Activated CD4-positive, alpha-beta T cell treated with anti-CD3 and anti-CD28 coated beads, Interleukin-2, amount 50 U/mL, for 1 hour (primary cell): ENCODE measurements at regions not wholly inside any gene's neighbourhood (a gene's known extent, or its start where the extent isn't known, plus 50 kb on each side); places are given as distances from the start of the nearest gene placed in this dataset.
"Not testable (repeated sequence)": the region's sequence is repeated elsewhere in the genome, so short reads cannot be mapped to it uniquely, and the experiment has no call there.

ENCODE experiments used
- DNase-seq: peaks from one replicate; pipeline ENCODE4 v3.0.0-alpha.2; 2020

- no peak for DNase-seq
Observed at GRCh38 chr2:82256983-82257632, 1952.6 kb upstream of the LRRTM1 start.

DNA sequence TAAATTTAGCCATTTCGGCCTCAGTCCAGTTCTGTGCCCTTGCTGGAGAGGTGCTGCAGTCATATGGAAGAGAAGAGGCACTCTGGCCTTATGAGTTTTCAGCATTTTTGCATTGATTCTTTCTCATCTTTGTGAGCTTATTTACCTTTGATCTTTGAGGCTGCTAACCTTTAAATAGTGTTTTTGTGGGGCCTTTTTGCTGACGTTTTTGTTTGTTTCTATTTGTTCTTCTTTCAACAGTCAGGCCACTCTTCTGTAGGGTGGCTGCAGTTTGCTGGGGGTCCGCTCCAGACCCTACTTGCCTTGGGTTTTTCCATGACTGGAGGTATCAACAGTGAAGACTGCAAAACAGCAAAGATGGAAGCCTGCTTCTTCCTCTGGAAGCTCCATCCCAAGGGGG, 1951.7 kb upstream of the LRRTM1 start:
- DNase-seq, result no peak

- no peak for DNase-seq
Observed at GRCh38 chr2:82254728-82255127, 1950.2 kb upstream of the LRRTM1 start.

- no peak for DNase-seq
Observed at GRCh38 chr2:82246220-82246775, 1941.7 kb upstream of the LRRTM1 start.

DNA sequence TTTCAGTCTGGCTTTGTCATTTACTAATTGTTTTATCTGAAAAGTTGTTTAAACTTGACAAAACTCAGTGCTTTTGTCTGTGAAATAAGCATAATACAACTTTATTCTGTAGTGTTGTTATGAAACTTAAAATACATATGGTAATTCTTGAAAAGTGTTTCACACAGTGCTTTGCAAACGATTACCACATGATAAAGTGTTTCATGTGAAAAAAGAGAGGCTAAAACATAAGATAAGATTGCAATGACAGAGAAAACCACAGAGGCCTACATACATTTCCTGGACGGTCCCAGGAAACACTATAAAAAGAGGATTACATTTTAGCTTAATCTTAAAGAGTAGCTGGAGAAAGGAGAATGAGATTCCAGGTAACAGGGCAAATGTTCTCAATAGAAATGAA, 1934.6 kb upstream of the LRRTM1 start:
- DNase-seq, result no peak

GRCh38 chr2:82237994-82238662, 1933.6 kb upstream of the LRRTM1 start:
- no peak for DNase-seq

DNA sequence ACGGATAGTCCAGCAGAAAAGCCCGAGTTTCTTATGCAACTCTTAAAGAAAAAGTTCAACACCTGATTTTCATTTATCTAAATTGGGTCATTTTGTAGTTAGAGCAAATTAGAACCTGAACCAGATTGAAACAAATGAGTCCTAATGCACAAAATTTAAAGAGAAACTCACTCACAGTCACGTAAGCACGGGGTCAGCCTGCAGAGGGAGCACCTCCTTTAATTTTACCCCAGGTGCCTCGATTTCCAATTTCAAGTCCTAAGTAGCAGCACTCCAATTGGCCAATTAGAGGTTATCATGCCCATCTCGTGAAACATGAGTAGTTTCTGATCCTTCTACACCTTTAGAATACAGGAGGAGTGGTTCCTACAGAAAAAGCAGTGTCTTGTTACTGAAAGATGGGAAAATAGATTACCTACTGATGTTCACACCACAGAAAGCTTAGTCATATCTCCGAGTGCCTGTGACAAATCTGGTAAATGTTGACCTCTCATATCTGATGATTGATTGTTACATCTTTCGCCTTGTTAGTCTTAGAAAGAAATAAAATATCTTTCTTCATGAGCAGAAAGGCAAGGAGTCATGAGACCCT, 1929.8 kb upstream of the LRRTM1 start:
- DNase-seq, result no peak

DNA sequence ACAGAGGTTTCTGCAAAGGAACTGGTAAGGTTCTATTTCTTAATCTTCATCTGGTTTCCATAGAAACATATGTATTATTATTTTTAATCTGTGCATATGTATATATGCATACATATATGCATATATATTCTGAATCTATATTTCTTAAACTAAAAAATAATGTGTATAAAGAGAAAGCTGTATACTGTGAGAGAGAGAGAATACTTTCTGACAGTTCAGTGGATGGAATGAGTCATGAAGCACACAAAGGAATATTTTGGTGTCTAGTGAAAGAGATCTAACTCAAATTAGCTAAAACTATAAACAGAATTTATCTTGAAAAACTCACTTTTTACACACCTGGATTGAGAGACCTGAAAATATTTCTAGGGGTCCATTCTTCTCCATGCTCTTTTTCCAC, 1929.3 kb upstream of the LRRTM1 start:
- DNase-seq, result no peak

GRCh38 chr2:82230406-82230805, 1925.9 kb upstream of the LRRTM1 start:
- DNase-seq, result no peak

DNA sequence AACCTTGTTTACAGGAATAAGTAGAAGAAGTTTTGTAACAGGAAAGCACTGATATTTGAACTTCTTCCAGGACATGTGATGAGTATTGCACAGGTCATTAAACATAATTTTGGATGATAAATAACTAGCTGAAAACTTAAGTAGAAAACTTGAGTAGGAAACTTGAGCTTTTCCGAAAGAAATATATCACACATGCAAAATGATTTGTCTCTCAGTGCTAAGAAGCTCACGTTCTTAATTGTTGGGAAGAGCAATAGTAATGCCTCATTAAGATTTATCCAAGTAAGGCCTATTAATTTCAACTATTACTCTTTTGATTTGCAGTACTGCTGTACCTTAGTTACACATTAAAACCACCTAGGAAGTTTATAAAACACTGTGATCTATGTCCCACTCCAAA, 1921.9 kb upstream of the LRRTM1 start:
- DNase-seq, result no peak

GRCh38 chr2:82224301-82224940, 1919.9 kb upstream of the LRRTM1 start:
- DNase-seq, result no peak

GRCh38 chr2:82215212-82215611, 1910.7 kb upstream of the LRRTM1 start:
- no peak for DNase-seq

DNA sequence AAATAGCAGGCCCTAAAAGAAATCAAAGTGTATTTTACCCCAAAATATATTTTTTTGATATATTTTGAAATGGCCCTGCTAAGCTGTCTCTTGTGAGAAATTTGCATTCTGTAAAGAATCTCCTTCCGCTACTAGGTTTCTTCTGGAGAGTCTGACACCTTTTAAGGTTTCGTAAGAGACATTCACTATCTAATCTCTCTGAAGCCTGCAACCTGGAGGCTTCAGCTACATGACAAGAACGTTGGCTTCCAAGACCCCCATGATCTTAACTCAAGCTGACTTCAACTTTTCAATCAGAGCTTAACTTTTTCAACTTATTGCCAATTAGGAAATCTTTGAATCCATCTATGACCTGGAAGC, 1894.9 kb upstream of the LRRTM1 start:
- DNase-seq, result no peak

- no peak for DNase-seq
Observed at GRCh38 chr2:82198809-82199492, 1894.4 kb upstream of the LRRTM1 start.

DNA sequence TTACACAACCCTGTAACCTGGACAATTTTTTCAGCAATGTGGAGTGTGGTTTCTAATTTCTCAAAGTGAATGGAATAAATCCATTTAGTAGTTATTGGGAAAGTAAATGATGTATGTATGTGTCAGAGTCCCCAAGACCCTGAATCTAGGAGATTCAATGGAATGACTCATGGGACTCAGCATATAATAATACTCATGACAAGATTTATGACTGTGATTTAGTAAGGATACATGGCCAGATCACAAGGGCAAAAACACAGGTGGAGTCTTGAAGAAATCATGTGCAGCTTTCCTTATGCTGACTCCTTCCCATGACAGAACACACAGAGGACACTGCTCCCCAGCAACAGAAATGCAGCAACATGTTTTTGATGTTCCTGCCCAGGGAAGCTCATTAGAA, 1877.7 kb upstream of the LRRTM1 start:
- no peak for DNase-seq

- DNase-seq, result not testable (repeated sequence)
Observed at GRCh38 chr2:82175210-82175609, 1870.7 kb upstream of the LRRTM1 start.

DNA sequence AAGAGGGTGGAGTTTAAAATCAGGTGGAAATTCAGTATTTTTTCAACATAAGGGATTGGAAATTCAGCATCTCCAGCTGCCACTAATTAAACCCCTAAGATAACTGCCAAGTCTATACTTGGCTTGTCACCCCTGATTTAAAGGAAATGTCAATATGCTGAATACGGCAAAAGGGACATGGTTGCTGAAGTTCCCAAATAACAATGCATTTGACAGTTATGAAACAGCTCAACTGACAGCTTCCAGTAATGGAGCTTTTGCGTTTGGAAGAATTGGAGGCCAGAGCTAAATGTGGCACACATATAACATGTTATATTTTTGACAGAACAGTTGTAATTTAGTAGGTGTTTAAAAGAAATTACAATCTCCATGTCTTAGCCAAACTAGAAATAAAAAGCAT, 1867.9 kb upstream of the LRRTM1 start:
- no peak for DNase-seq

DNA sequence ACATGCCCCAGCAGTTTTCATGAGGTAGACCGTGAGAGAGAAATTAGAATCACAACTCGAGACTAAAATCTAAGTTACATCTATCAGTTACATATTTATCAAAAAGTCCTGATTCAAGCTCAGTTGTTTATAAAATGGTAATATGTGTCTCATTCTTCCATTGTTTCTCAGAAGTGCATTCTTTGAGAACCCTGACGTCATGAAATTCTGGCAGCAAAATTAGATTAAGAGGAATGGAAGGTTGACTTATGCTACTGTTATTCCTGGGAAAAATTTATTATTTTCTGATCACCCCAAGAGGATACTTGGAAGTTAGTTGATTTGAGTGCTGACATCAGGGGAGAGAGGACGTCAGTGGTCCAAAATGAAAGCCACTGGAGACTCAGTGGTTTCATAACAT, 1864.8 kb upstream of the LRRTM1 start:
- no peak for DNase-seq

- DNase-seq, result no peak
Observed at GRCh38 chr2:82165377-82165776, 1860.8 kb upstream of the LRRTM1 start.

DNA sequence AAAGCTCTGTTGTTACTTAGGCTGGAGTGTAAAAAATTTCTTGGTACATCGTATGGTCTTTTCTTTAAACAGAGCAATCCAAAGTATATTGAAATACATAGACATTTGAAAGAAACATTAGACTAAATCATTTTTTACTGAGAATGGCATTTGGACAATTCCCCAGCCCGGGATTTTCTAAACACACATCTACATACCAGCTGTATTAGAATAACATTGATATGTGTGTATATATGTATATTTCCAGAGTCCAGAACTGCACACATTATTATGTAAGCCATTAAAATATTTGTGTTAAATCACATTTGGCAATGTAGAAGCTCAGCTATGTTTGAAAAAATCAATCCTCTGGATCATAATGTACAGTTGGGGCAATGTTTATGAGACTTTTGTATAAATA, 1853.6 kb upstream of the LRRTM1 start:
- no peak for DNase-seq

DNA sequence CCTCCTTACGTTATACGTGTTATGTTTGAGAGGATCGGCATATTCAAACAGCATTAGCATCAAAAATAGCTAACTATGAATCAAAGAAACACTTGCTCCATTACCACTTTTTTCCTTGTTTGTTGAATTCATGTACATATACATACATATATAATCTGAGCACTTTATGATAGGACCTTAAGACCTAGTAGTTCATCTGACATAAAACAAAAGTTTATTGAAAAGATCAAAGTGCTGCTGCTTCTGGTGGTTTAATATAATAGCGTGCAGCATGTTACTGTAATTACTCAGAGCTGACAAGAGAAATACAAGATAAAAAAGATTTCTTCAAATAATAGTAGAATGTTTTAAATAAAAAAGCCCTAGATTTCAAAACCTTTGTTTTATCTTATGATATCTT, 1850.9 kb upstream of the LRRTM1 start:
- DNase-seq, result no peak

DNA sequence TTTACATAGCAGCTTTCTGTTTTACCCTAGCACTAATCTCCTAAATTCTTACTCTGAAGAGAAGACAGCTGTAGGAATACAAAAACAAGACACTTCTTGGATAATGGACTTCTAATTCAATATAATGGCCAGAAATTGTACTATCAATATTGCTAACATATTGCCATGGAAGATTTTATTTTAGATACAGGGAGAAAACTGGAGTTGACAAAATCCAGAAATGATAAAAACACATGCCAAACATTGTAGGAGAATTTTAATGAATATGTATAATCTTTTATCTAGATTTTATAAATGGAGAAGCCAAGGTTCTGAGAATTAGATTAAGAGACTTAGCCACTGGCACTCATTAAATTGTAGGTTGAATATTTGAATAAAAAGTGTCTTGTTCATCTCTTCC, 1838.8 kb upstream of the LRRTM1 start:
- DNase-seq, result no peak

DNA sequence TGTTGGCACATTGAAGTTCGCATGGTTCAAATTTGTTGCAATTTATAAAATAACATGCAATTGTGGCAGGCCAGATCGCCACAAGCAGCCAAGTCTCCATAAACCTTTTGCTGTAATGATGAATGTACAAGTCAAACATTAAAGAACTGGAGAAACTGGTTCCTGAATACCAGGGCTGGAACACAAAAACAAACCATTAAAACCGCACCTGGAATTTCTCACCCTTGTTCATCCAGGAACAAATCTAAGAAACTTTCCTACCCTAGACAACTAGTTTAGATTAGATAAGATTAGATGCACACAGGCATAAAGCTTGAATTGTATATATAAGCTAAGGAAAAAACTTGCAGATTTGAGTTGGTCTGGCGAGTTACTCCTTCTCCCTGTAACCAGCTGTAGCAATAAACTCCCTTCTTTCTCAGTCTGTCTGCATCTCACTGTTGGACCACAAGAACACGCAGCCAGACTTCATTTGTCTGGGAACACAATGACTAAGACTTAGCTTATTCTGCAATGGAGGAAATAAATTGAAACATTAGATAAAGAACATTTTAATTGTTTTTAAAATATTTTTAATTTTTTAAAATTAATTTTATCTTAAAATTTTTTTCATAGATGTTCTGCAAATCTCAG, 1835.5 kb upstream of the LRRTM1 start:
- DNase-seq, result no peak
